WTC11 (cell line): ENCODE measurements at regions not wholly inside any gene's neighbourhood (a gene's known extent, or its start where the extent isn't known, plus 50 kb on each side); places are given as distances from the start of the nearest gene placed in this dataset.

Experiments
- ATAC-seq: fragments of 200-7000 bp; cut with Tn5 transposase; 2 replicates; pipeline ENCODE4 v1.10.0; 2021; ENCODE audit warnings: mild to moderate bottlenecking, moderate library complexity
- CTCF ChIA-PET: fragments of 300-600 bp; sonication (Branson Sonifier 250); formaldehyde crosslinking; loops from one replicate; lab custom pipeline; 2021; ENCODE audit warnings: antibody characterized with exemption; lab: Charles Lee
- POLR2A ChIA-PET: fragments of 350-600 bp; sonication (Branson Sonifier 250); formaldehyde crosslinking; loops from one replicate; lab custom pipeline; 2021; ENCODE audit warnings: antibody characterized with exemption; lab: Charles Lee
- DNase-seq: peaks from one replicate; pipeline ENCODE4 v3.0.0; 2021; ENCODE audit warnings: low spot score
- H3K27ac Mint-ChIP-seq: 2 replicates; pipeline ENCODE4 v1.8.0; 2021; ENCODE audit warnings: mixed read lengths
- H3K27me3 Mint-ChIP-seq: 2 replicates; pipeline ENCODE4 v1.8.0; 2021; ENCODE audit warnings: low read depth, mild to moderate bottlenecking, moderate library complexity, mixed read lengths
- H3K36me3 Mint-ChIP-seq: 2 replicates; pipeline ENCODE4 v1.8.0; 2021; ENCODE audit warnings: mixed read lengths
- H3K4me1 Mint-ChIP-seq: 2 replicates; pipeline ENCODE4 v1.8.0; 2022; ENCODE audit warnings: mixed read lengths
- H3K4me3 Mint-ChIP-seq: 2 replicates; pipeline ENCODE4 v1.8.0; 2021; ENCODE audit warnings: mild to moderate bottlenecking, moderate library complexity, mixed read lengths
- H3K9me3 Mint-ChIP-seq: 2 replicates; pipeline ENCODE4 v1.8.0; 2021; ENCODE audit warnings: mixed read lengths
- ATF1 ChIP-seq: sonication (generic); formaldehyde crosslinking; IDR thresholded peaks from 2 replicates; pipeline ENCODE4 v1.8.1; 2023; ENCODE audit warnings: mild to moderate bottlenecking, moderate library complexity, missing genetic modification reagents
- CREB1 ChIP-seq: sonication (generic); formaldehyde crosslinking; IDR thresholded peaks from 2 replicates; pipeline ENCODE4 v1.8.0; 2023; ENCODE audit warnings: mild to moderate bottlenecking, missing genetic modification reagents
- ELF4 ChIP-seq: sonication (generic); formaldehyde crosslinking; IDR thresholded peaks from 2 replicates; pipeline ENCODE4 v1.8.1; 2022; ENCODE audit warnings: low read depth, mild to moderate bottlenecking, moderate library complexity, missing genetic modification reagents
- FOXK1 ChIP-seq: sonication (generic); formaldehyde crosslinking; IDR thresholded peaks from 2 replicates; pipeline ENCODE4 v1.8.0; 2022; ENCODE audit warnings: mild to moderate bottlenecking, moderate library complexity, missing genetic modification reagents
- GABPB1 ChIP-seq: sonication (generic); formaldehyde crosslinking; IDR thresholded peaks from 2 replicates; pipeline ENCODE4 v1.8.1; 2023; ENCODE audit warnings: mild to moderate bottlenecking, missing genetic modification reagents
- HMGXB4 ChIP-seq: sonication (generic); formaldehyde crosslinking; IDR thresholded peaks from 2 replicates; pipeline ENCODE4 v1.8.1; 2023; ENCODE audit warnings: mild to moderate bottlenecking, moderate library complexity, missing genetic modification reagents
- JAZF1 ChIP-seq: fragments of 250-450 bp; sonication (Bioruptor Pico); IDR thresholded peaks from 2 replicates; pipeline ENCODE4 v1.9.0; 2021; ENCODE audit warnings: moderate library complexity, mild to moderate bottlenecking, inconsistent platforms
- NR3C1 ChIP-seq: sonication (generic); formaldehyde crosslinking; conservative IDR thresholded peaks from 2 replicates; pipeline ENCODE4 v1.8.1; 2023; ENCODE audit warnings: low read depth, mild to moderate bottlenecking, missing genetic modification reagents
- OVOL2 ChIP-seq: fragments of 250-450 bp; sonication (Bioruptor Pico); IDR thresholded peaks from 2 replicates; pipeline ENCODE4 v1.9.0; 2021; ENCODE audit warnings: mild to moderate bottlenecking, borderline replicate concordance
- PREB ChIP-seq: sonication (generic); formaldehyde crosslinking; IDR thresholded peaks from 2 replicates; pipeline ENCODE4 v1.8.1; 2022; ENCODE audit warnings: mild to moderate bottlenecking, missing genetic modification reagents, moderate library complexity, borderline replicate concordance
- PRRX2 ChIP-seq: fragments of 250-450 bp; sonication (Bioruptor Pico); IDR thresholded peaks from 2 replicates; pipeline ENCODE4 v1.8.0; 2021; ENCODE audit warnings: mild to moderate bottlenecking
- RELA ChIP-seq: sonication (generic); formaldehyde crosslinking; IDR thresholded peaks from 2 replicates; pipeline ENCODE4 v1.8.1; 2022; ENCODE audit warnings: missing genetic modification reagents, mild to moderate bottlenecking, borderline replicate concordance
- ZNF138 ChIP-seq: sonication (generic); formaldehyde crosslinking; conservative IDR thresholded peaks from 2 replicates; pipeline ENCODE4 v1.8.1; 2022; ENCODE audit warnings: mild to moderate bottlenecking, moderate library complexity, missing genetic modification reagents
- ZNF232 ChIP-seq: sonication (generic); formaldehyde crosslinking; IDR thresholded peaks from 2 replicates; pipeline ENCODE4 v1.8.0; 2022; ENCODE audit warnings: mild to moderate bottlenecking, missing genetic modification reagents
- ZNF671 ChIP-seq: fragments of 250-450 bp; sonication (Bioruptor Pico); IDR thresholded peaks from 2 replicates; pipeline ENCODE4 v1.8.0; 2021; ENCODE audit warnings: mild to moderate bottlenecking
- TF ChIP-seq, protein P1 (sequence below): fragments of 250-450 bp; sonication (Bioruptor Pico); IDR thresholded peaks from 2 replicates; pipeline ENCODE4 v1.9.0; 2021; ENCODE audit warnings: mild to moderate bottlenecking
- TF ChIP-seq, protein P2 (sequence below): sonication (generic); formaldehyde crosslinking; conservative IDR thresholded peaks from 2 replicates; pipeline ENCODE4 v1.8.1; 2022; ENCODE audit warnings: mild to moderate bottlenecking, missing genetic modification reagents
- TF ChIP-seq, protein P3 (sequence below): sonication (generic); formaldehyde crosslinking; conservative IDR thresholded peaks from 2 replicates; pipeline ENCODE4 v1.8.1; 2023; ENCODE audit warnings: mild to moderate bottlenecking, low read depth, missing genetic modification reagents, moderate library complexity

DNA sequence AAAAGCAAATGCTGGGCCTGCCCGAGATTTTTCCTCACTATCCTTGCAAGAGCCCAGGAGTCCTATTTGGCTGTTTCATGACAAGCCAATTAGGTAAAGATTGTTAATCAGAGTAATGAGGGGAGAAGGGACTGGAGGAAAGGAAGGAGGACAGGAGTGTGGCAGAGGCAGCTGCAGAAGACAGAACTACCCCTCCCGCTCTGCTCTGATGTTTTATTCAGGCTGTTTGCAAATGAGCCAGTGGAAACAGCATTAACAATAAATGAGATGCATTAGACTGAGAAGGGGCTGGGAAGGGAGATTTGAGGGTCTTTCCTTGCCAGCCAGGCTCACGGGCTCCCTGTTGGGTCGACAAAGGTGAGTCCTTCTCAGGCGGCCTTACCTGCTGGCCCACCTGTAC is 421.0 kb upstream of the CCDC196 start:
- Mint-ChIP-seq H3K27me3 (no peaks in the 10 kb centered on the region), H3K36me3 (no peaks in the 10 kb centered on the region), H3K4me3 (no peak overlapping the region), H3K27ac (no peak overlapping the region)
- DNase-seq: no peak
- ChIA-PET CTCF (interaction anchor here (2.2 kb wide), 1 partner anchor 104 kb away, joined by 8 read pairs; no protein-coding TSS in a partner anchor), POLR2A (no interaction called here)
- TF ChIP-seq, protein P1, sequence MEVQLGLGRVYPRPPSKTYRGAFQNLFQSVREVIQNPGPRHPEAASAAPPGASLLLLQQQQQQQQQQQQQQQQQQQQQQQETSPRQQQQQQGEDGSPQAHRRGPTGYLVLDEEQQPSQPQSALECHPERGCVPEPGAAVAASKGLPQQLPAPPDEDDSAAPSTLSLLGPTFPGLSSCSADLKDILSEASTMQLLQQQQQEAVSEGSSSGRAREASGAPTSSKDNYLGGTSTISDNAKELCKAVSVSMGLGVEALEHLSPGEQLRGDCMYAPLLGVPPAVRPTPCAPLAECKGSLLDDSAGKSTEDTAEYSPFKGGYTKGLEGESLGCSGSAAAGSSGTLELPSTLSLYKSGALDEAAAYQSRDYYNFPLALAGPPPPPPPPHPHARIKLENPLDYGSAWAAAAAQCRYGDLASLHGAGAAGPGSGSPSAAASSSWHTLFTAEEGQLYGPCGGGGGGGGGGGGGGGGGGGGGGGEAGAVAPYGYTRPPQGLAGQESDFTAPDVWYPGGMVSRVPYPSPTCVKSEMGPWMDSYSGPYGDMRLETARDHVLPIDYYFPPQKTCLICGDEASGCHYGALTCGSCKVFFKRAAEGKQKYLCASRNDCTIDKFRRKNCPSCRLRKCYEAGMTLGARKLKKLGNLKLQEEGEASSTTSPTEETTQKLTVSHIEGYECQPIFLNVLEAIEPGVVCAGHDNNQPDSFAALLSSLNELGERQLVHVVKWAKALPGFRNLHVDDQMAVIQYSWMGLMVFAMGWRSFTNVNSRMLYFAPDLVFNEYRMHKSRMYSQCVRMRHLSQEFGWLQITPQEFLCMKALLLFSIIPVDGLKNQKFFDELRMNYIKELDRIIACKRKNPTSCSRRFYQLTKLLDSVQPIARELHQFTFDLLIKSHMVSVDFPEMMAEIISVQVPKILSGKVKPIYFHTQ (CRISPR knock-in tag): no peak
- TF ChIP-seq RELA (no peak), PRRX2 (CRISPR knock-in tag) (no peak), ZNF671 (CRISPR knock-in tag) (no peak), ATF1 (CRISPR knock-in tag) (no peak), FOXK1 (CRISPR knock-in tag) (no peak), NR3C1 (CRISPR knock-in tag) (no peak)
- TF ChIP-seq, protein P2, sequence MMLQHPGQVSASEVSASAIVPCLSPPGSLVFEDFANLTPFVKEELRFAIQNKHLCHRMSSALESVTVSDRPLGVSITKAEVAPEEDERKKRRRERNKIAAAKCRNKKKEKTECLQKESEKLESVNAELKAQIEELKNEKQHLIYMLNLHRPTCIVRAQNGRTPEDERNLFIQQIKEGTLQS (CRISPR knock-in tag): no peak
- TF ChIP-seq, protein P3, sequence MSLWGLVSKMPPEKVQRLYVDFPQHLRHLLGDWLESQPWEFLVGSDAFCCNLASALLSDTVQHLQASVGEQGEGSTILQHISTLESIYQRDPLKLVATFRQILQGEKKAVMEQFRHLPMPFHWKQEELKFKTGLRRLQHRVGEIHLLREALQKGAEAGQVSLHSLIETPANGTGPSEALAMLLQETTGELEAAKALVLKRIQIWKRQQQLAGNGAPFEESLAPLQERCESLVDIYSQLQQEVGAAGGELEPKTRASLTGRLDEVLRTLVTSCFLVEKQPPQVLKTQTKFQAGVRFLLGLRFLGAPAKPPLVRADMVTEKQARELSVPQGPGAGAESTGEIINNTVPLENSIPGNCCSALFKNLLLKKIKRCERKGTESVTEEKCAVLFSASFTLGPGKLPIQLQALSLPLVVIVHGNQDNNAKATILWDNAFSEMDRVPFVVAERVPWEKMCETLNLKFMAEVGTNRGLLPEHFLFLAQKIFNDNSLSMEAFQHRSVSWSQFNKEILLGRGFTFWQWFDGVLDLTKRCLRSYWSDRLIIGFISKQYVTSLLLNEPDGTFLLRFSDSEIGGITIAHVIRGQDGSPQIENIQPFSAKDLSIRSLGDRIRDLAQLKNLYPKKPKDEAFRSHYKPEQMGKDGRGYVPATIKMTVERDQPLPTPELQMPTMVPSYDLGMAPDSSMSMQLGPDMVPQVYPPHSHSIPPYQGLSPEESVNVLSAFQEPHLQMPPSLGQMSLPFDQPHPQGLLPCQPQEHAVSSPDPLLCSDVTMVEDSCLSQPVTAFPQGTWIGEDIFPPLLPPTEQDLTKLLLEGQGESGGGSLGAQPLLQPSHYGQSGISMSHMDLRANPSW (CRISPR knock-in tag): no peak
- TF ChIP-seq, all 79 proteins: peak for 0
- Mint-ChIP-seq H3K9me3 (peaks cover 4% of the 10 kb centered on the region; the same call in 1 of the 2 replicates), H3K4me1 (peaks cover 21% of the 10 kb centered on the region)
- no peak for ATAC-seq

GRCh38 chr14:66066981-66067776 is 419.0 kb upstream of the CCDC196 start:
- ATAC-seq (no peak), DNase-seq (no peak)
- Mint-ChIP-seq H3K36me3 (no peaks in the 10 kb centered on the region), H3K4me3 (no peak overlapping the region), H3K27ac (no peak overlapping the region), H3K9me3 (no peaks in the 10 kb centered on the region), H3K4me1 (peaks cover 25% of the 10 kb centered on the region), H3K27me3 (no peaks in the 10 kb centered on the region)
- TF ChIP-seq GABPB1 (CRISPR knock-in tag) (no peak), OVOL2 (no peak), ZNF138 (CRISPR knock-in tag) (no peak), ZNF232 (CRISPR knock-in tag) (no peak), CREB1 (no peak), HMGXB4 (no peak), JAZF1 (no peak), ELF4 (CRISPR knock-in tag) (no peak), PREB (no peak)
- ChIA-PET CTCF (interaction anchor here (1.2 to 2.2 kb wide), 3 partner anchors 106 to 243 kb away, joined by 3 to 8 read pairs (median 7); no protein-coding TSS in a partner anchor), POLR2A (no interaction called here)
